Gastroesophageal sphincter (tissue), 4 donors: ENCODE measurements at regions not wholly inside any gene's neighbourhood (a gene's known extent, or its start where the extent isn't known, plus 50 kb on each side); places are given as distances from the start of the nearest gene placed in this dataset.
"Not testable (repeated sequence)": the region's sequence is repeated elsewhere in the genome, so short reads cannot be mapped to it uniquely, and the experiment has no call there.

ENCODE experiments used
- ATAC-seq: fragments of 150-250 bp; one replicate; pipeline ENCODE4 v1.9.1; 2016; ENCODE audit warnings: mild to moderate bottlenecking, moderate library complexity
- H3K27ac ChIP-seq, 4 donors: fragments of 200-600 bp; sonication (generic) in 3 of 4; 1 replicate in 3 of 4; 2 replicates in 1 of 4; pipeline ENCODE4 v1.5.1; 2016 to 2019
- H3K27me3 ChIP-seq: fragments of 200-600 bp; sonication (generic); one replicate; pipeline ENCODE4 v1.5.1; 2019
- H3K36me3 ChIP-seq, 2 donors: fragments of 200-600 bp; sonication (generic); one replicate each; pipeline ENCODE4 v1.5.1; 2019; ENCODE audit warnings: control low read depth in 1 of 2
- H3K4me1 ChIP-seq, 3 donors: fragments of 200-600 bp; sonication (generic); 1 replicate in 2 of 3; 2 replicates in 1 of 3; pipeline ENCODE4 v1.5.1; 2016 to 2019; ENCODE audit warnings: control low read depth in 2 of 3
- H3K4me3 ChIP-seq, 2 donors: fragments of 200-600 bp; sonication (generic); one replicate each; pipeline ENCODE4 v1.5.1; 2019; ENCODE audit warnings: mild to moderate bottlenecking in 1 of 2, moderate library complexity in 1 of 2
- H3K9me3 ChIP-seq, 3 donors: fragments of 200-600 bp; sonication (generic); one replicate each; pipeline ENCODE4 v1.5.1; 2017 to 2019; ENCODE audit warnings: control low read depth in 2 of 3
- CTCF ChIP-seq, 4 experiments: fragments of 200-600 bp in 2 of 4; fragments of 450-650 bp in 2 of 4; sonication (generic) in 1 of 4; IDR thresholded peaks; one replicate each; pipeline ENCODE4 v1.5.1; 2017 to 2019; ENCODE audit warnings: antibody characterized with exemption in 4 of 4, mild to moderate bottlenecking in 2 of 4, moderate library complexity in 2 of 4
- EP300 ChIP-seq: sonication (generic); formaldehyde crosslinking; IDR thresholded peaks from one replicate; pipeline ENCODE4 v1.6.1; 2017; ENCODE audit warnings: antibody characterized with exemption, mild to moderate bottlenecking
- POLR2A ChIP-seq, 2 donors: fragments of 450-650 bp; IDR thresholded peaks; one replicate each; pipeline ENCODE4 v1.6.1; 2017; ENCODE audit warnings: antibody characterized with exemption in 2 of 2, mild to moderate bottlenecking in 2 of 2, moderate library complexity in 1 of 2
- POLR2AphosphoS5 ChIP-seq: sonication (generic); formaldehyde crosslinking; IDR thresholded peaks from one replicate; pipeline ENCODE4 v1.6.1; 2017; ENCODE audit warnings: antibody characterized with exemption
- WGBS, 2 donors: methylation state at CpG; one replicate each; pipeline ENCODE4 v1.1.5; 2018; ENCODE audit warnings: low coverage in 1 of 2; 5-methylcytosine and 5-hydroxymethylcytosine counted together

GRCh38 chr1:111063595-111063994 is 76.3 kb downstream of the DRAM2 start:
- ATAC-seq = no peak
- Histone ChIP-seq H3K27me3 (no peaks in the 10 kb centered on the region), H3K4me3 (no peak overlapping the region), H3K4me1 (no peaks in the 10 kb centered on the region), H3K36me3 (no peaks in the 10 kb centered on the region), H3K27ac (no peak overlapping the region), H3K9me3 (peaks cover 0 to 80% (median 0%) of the 10 kb centered on the region in 3 donors)
- TF ChIP-seq POLR2AphosphoS5 (no peak), EP300 (no peak), CTCF (IDR thresholded peaks at IDR 0.05) (no peak), POLR2A (IDR thresholded peaks at IDR 0.05) (no peak)

- WGBS, 2 donors = 44 to 47% methylated on average over 1 to 2 of the region's 2 CpGs
- no peaks in the 10 kb centered on the region for H3K36me3 ChIP-seq
- H3K4me3 ChIP-seq = no peak overlapping the region
- TF ChIP-seq POLR2AphosphoS5 = no peak
- no peak for TF ChIP-seq POLR2A (IDR thresholded peaks at IDR 0.05)
- no peak for TF ChIP-seq CTCF (IDR thresholded peaks at IDR 0.05)
- peaks cover 0 to 71% (median 0%) of the 10 kb centered on the region in 3 donors for H3K9me3 ChIP-seq
- no peak overlapping the region for H3K27ac ChIP-seq
- no peaks in the 10 kb centered on the region for H3K4me1 ChIP-seq
- no peaks in the 10 kb centered on the region for H3K27me3 ChIP-seq
- ATAC-seq = no peak
Observed at GRCh38 chr1:111062624-111063023, 77.3 kb downstream of the DRAM2 start.

GRCh38 chr1:111062081-111062480 is 77.8 kb downstream of the DRAM2 start:
- peaks cover 0 to 67% (median 0%) of the 10 kb centered on the region in 3 donors for H3K9me3 ChIP-seq
- H3K27me3 ChIP-seq = no peaks in the 10 kb centered on the region
- no peak for ATAC-seq
- H3K36me3 ChIP-seq = no peaks in the 10 kb centered on the region
- no peak overlapping the region for H3K4me3 ChIP-seq
- H3K4me1 ChIP-seq = no peaks in the 10 kb centered on the region
- no peak overlapping the region for H3K27ac ChIP-seq
- TF ChIP-seq POLR2A (IDR thresholded peaks at IDR 0.05) = no peak
- no peak for TF ChIP-seq EP300
- TF ChIP-seq CTCF (IDR thresholded peaks at IDR 0.05) = no peak
- no peak for TF ChIP-seq POLR2AphosphoS5

GRCh38 chr1:111054656-111055055 is 85.2 kb downstream of the DRAM2 start:
- H3K4me1 ChIP-seq = no peaks in the 10 kb centered on the region
- no peak overlapping the region for H3K4me3 ChIP-seq
- no peaks in the 10 kb centered on the region for H3K36me3 ChIP-seq
- H3K27ac ChIP-seq = no peak overlapping the region
- 69 to 81% methylated on average over 2 of the region's 2 CpGs for WGBS, 2 donors
- H3K9me3 ChIP-seq = peaks cover 0 to 9% (median 0%) of the 10 kb centered on the region in 3 donors
- H3K27me3 ChIP-seq = no peaks in the 10 kb centered on the region
- no peak for ATAC-seq
- no peak for TF ChIP-seq EP300
- TF ChIP-seq POLR2A (IDR thresholded peaks at IDR 0.05) = no peak

- no peaks in the 10 kb centered on the region for H3K4me1 ChIP-seq
- H3K36me3 ChIP-seq = no peaks in the 10 kb centered on the region
- no peak for ATAC-seq
- no peaks in the 10 kb centered on the region for H3K27me3 ChIP-seq
- H3K9me3 ChIP-seq = peaks cover 0 to 25% (median 0%) of the 10 kb centered on the region in 3 donors
- no peak overlapping the region for H3K4me3 ChIP-seq
- no peak overlapping the region for H3K27ac ChIP-seq
- WGBS, 2 donors = 12 to 17% methylated on average over 1 of the region's 1 CpG
- TF ChIP-seq POLR2AphosphoS5 (no peak), CTCF (IDR thresholded peaks at IDR 0.05) (no peak), POLR2A (IDR thresholded peaks at IDR 0.05) (no peak), EP300 (no peak)
Observed at GRCh38 chr1:111052246-111052645, 87.6 kb downstream of the DRAM2 start.

- H3K27ac ChIP-seq, ATAC-seq, H3K27me3 ChIP-seq, H3K4me1 ChIP-seq, H3K4me3 ChIP-seq, H3K36me3 ChIP-seq: not testable (repeated sequence)
- WGBS, 2 donors = 80% methylated on average over 1 of the region's 1 CpG; no CpG with 5 or more reads in 1 of the 2 donors
- peaks cover 0 to 22% (median 0%) of the 10 kb centered on the region in 3 donors for H3K9me3 ChIP-seq
Observed at GRCh38 chr1:111048253-111048652, 84.5 kb upstream of the LRIF1 start.
